ENCODE measurements at regions not wholly inside any gene's neighbourhood (a gene's known extent, or its start where the extent isn't known, plus 50 kb on each side); places are given as distances from the start of the nearest gene placed in this dataset.
"Not testable (repeated sequence)": the region's sequence is repeated elsewhere in the genome, so short reads cannot be mapped to it uniquely, and the experiment has no call there.

GRCh38 chr18:56443166-56443907, 195.1 kb downstream of the TXNL1 start:
- POLR2A ChIA-PET, result no interaction called here
- Mint-ChIP-seq H3K4me1 (ENCODE audit: low read depth, unreplicated experiment) (no peaks in the 10 kb centered on the region), H3K27me3 (ENCODE audit: insufficient read depth, unreplicated experiment) (peaks cover 12% of the 10 kb centered on the region)

GRCh38 chr18:56438480-56438879, 199.9 kb downstream of the TXNL1 start:
- BruUV-seq (replicated peaks); H3K9me3 ChIP-seq; intact Hi-C loops (cut with micrococcal nuclease; ENCODE audit: unreplicated experiment); H3K27me3 ChIP-seq (replicated peaks; ENCODE audit: control insufficient read depth, insufficient read depth, low read length); H3K4me1 ChIP-seq; H3K4me1 Mint-ChIP-seq (ENCODE audit: low read depth, unreplicated experiment); CTCF ChIA-PET; H3K36me3 Mint-ChIP-seq (ENCODE audit: insufficient read depth, unreplicated experiment); DNase-seq; H3K4me3 Mint-ChIP-seq (ENCODE audit: unreplicated experiment); POLR2A ChIA-PET; H3K27ac Mint-ChIP-seq (ENCODE audit: unreplicated experiment); H3K36me3 ChIP-seq (ENCODE audit: control insufficient read depth, insufficient read depth, low read length); H3K9me3 Mint-ChIP-seq (ENCODE audit: unreplicated experiment); H3K4me3 ChIP-seq (ENCODE audit: low read depth, low read length): not testable (repeated sequence)
- H3K27me3 Mint-ChIP-seq (ENCODE audit: insufficient read depth, unreplicated experiment), result peaks cover 13% of the 10 kb centered on the region

More at GRCh38 chr18:56443166-56443907, 195.1 kb downstream of the TXNL1 start:
- Mint-ChIP-seq H3K27ac (ENCODE audit: unreplicated experiment) (no peak overlapping the region), H3K36me3 (ENCODE audit: insufficient read depth, unreplicated experiment) (no peaks in the 10 kb centered on the region), H3K4me3 (ENCODE audit: unreplicated experiment) (no peak overlapping the region), H3K9me3 (ENCODE audit: unreplicated experiment) (no peaks in the 10 kb centered on the region)
- no peaks in the 10 kb centered on the region; the same call in 1 of the 2 replicates for H3K27me3 ChIP-seq (replicated peaks; ENCODE audit: control insufficient read depth, insufficient read depth, low read length)
- DNase-seq, result no peak
- no peak for TF ChIP-seq CTCF (IDR thresholded peaks at IDR 0.05; ENCODE audit: insufficient read depth in 1 of 2, low read depth in 1 of 2, low read length in 1 of 2, severe bottlenecking in 1 of 2, unreplicated experiment in 1 of 2)
- intact Hi-C loops (cut with micrococcal nuclease; ENCODE audit: unreplicated experiment), result no loop called here
- H3K9me3 ChIP-seq, result no peaks in the 10 kb centered on the region
- no TSS peak for BruUV-seq (replicated peaks)
- no peaks in the 10 kb centered on the region for H3K4me1 ChIP-seq
- CTCF ChIA-PET, result no interaction called here
- no peak overlapping the region for H3K4me3 ChIP-seq (ENCODE audit: low read depth, low read length)
- H3K36me3 ChIP-seq (ENCODE audit: control insufficient read depth, insufficient read depth, low read length), result no peaks in the 10 kb centered on the region

GRCh38 chr18:56436651-56437050, 201.7 kb downstream of the TXNL1 start:
- ChIA-PET CTCF (no interaction called here), POLR2A (no interaction called here)
- Mint-ChIP-seq H3K9me3 (ENCODE audit: unreplicated experiment) (no peaks in the 10 kb centered on the region), H3K4me3 (ENCODE audit: unreplicated experiment) (no peak overlapping the region), H3K36me3 (ENCODE audit: insufficient read depth, unreplicated experiment) (no peaks in the 10 kb centered on the region), H3K27me3 (ENCODE audit: insufficient read depth, unreplicated experiment) (peaks cover 14% of the 10 kb centered on the region), H3K4me1 (ENCODE audit: low read depth, unreplicated experiment) (no peaks in the 10 kb centered on the region), H3K27ac (ENCODE audit: unreplicated experiment) (no peak overlapping the region)
- no peaks in the 10 kb centered on the region for H3K27me3 ChIP-seq (replicated peaks; ENCODE audit: control insufficient read depth, insufficient read depth, low read length)
- no TSS peak for BruUV-seq (replicated peaks)
- H3K9me3 ChIP-seq, result no peaks in the 10 kb centered on the region
- no peak for TF ChIP-seq CTCF (IDR thresholded peaks at IDR 0.05; ENCODE audit: insufficient read depth in 1 of 2, low read depth in 1 of 2, low read length in 1 of 2, severe bottlenecking in 1 of 2, unreplicated experiment in 1 of 2)
- H3K4me1 ChIP-seq, result no peaks in the 10 kb centered on the region
- DNase-seq, result no peak
- intact Hi-C loops (cut with micrococcal nuclease; ENCODE audit: unreplicated experiment), result no loop called here
- H3K36me3 ChIP-seq (ENCODE audit: control insufficient read depth, insufficient read depth, low read length), result no peaks in the 10 kb centered on the region
- H3K4me3 ChIP-seq (ENCODE audit: low read depth, low read length), result no peak overlapping the region

Measured in Caco-2 (cell line).